ENCODE measurements at regions not wholly inside any gene's neighbourhood (a gene's known extent, or its start where the extent isn't known, plus 50 kb on each side); places are given as distances from the start of the nearest gene placed in this dataset.

- no peak for DNase-seq (ENCODE audit: low read depth)
- no peak overlapping the region for H3K4me3 ChIP-seq (ENCODE audit: low read length)
- TF ChIP-seq, protein P1, sequence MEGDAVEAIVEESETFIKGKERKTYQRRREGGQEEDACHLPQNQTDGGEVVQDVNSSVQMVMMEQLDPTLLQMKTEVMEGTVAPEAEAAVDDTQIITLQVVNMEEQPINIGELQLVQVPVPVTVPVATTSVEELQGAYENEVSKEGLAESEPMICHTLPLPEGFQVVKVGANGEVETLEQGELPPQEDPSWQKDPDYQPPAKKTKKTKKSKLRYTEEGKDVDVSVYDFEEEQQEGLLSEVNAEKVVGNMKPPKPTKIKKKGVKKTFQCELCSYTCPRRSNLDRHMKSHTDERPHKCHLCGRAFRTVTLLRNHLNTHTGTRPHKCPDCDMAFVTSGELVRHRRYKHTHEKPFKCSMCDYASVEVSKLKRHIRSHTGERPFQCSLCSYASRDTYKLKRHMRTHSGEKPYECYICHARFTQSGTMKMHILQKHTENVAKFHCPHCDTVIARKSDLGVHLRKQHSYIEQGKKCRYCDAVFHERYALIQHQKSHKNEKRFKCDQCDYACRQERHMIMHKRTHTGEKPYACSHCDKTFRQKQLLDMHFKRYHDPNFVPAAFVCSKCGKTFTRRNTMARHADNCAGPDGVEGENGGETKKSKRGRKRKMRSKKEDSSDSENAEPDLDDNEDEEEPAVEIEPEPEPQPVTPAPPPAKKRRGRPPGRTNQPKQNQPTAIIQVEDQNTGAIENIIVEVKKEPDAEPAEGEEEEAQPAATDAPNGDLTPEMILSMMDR (IDR thresholded peaks at IDR 0.05; ENCODE audit: insufficient read depth, low read depth, low read length, missing control alignments) = no peak
Observed at GRCh38 chr4:10371121-10371520, 86.1 kb downstream of the ZNF518B start.

DNA sequence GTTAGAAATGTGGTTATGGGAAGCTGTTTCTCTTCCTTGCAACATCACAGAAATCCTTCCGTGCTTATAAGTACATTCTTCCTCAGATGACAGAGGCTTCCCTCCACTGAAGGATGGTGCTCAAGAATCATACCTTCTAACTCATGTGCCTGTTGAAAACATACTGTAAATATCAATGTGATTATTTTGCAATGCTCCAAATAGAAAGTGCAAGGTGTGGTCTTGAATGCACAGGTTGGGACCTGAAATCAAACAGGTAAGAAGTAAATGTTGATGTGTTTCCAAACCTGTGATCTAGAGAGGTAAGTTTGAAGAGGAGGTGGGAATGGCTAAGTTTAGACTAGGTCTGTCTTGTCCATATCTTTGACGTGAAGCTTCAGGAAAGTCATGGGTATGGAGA is 87.7 kb downstream of the ZNF518B start:
- peak; percentile 52 for DNase-seq (ENCODE audit: low read depth)
- H3K4me3 ChIP-seq (ENCODE audit: low read length) = no peak overlapping the region
- TF ChIP-seq, protein P1 (IDR thresholded peaks at IDR 0.05; ENCODE audit: insufficient read depth, low read depth, low read length, missing control alignments) = no peak

DNA sequence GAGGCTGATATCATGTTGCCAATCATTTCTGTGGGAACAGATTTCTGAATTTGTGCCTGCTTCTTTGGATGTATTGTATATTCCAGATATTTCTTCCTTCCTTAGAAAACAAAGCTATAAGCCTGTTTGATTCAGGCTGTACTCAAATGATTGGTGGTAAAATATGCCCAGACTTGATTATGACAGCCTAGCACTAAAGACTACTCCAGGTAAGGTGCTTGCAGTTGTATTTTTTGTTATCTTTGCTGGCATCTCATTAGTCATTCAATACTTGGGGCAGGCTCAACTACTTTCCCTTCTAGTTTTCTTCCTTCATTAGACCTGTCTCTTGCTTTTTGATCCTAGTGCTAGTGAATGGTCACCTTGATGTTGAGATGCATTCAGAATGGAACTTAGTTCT is 90.6 kb downstream of the ZNF518B start:
- H3K4me3 ChIP-seq (ENCODE audit: low read length) = no peak overlapping the region
- TF ChIP-seq, protein P1 (IDR thresholded peaks at IDR 0.05; ENCODE audit: insufficient read depth, low read depth, low read length, missing control alignments) = no peak
- peak; percentile 64 for DNase-seq (ENCODE audit: low read depth)

GRCh38 chr4:10364194-10364593 is 93.0 kb downstream of the ZNF518B start:
- TF ChIP-seq, protein P1 (IDR thresholded peaks at IDR 0.05; ENCODE audit: insufficient read depth, low read depth, low read length, missing control alignments) = no peak
- H3K4me3 ChIP-seq (ENCODE audit: low read length) = no peak overlapping the region
- DNase-seq (ENCODE audit: low read depth) = no peak

GRCh38 chr4:10354746-10355145 is 102.5 kb downstream of the ZNF518B start:
- peak; percentile 50 for DNase-seq (ENCODE audit: low read depth)
- H3K4me3 ChIP-seq (ENCODE audit: low read length) = no peak overlapping the region
- TF ChIP-seq, protein P1 (IDR thresholded peaks at IDR 0.05; ENCODE audit: insufficient read depth, low read depth, low read length, missing control alignments) = no peak

DNA sequence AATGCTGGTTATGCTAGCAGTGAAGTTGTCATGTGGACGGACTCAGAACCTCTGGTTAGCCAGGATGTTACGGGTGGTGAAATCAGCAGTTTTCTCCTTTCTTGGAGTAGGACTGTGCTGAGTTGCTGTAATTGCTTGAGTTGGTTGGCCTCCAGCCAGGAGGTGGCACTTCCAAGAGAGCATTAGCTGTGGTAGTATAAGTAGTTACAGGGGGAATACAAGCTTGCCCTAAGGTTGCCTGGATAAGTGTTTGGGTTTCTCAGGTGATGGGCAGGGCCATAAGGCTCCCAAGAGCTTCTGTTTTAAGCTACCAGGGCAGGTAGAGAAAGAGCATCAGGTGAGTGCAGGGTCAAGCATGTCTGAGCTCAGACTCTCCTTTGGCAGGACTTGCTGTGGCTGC is 103.0 kb downstream of the ZNF518B start:
- H3K4me3 ChIP-seq (ENCODE audit: low read length) = no peak overlapping the region
- no peak for DNase-seq (ENCODE audit: low read depth)
- TF ChIP-seq, protein P1 (IDR thresholded peaks at IDR 0.05; ENCODE audit: insufficient read depth, low read depth, low read length, missing control alignments) = no peak

GRCh38 chr4:10353110-10353509 is 104.1 kb downstream of the ZNF518B start:
- H3K4me3 ChIP-seq (ENCODE audit: low read length) = no peak overlapping the region
- TF ChIP-seq, protein P1 (IDR thresholded peaks at IDR 0.05; ENCODE audit: insufficient read depth, low read depth, low read length, missing control alignments) = no peak
- peak; percentile 36 for DNase-seq (ENCODE audit: low read depth)
